ENCODE measurements at regions not wholly inside any gene's neighbourhood (a gene's known extent, or its start where the extent isn't known, plus 50 kb on each side); places are given as distances from the start of the nearest gene placed in this dataset.

DNA sequence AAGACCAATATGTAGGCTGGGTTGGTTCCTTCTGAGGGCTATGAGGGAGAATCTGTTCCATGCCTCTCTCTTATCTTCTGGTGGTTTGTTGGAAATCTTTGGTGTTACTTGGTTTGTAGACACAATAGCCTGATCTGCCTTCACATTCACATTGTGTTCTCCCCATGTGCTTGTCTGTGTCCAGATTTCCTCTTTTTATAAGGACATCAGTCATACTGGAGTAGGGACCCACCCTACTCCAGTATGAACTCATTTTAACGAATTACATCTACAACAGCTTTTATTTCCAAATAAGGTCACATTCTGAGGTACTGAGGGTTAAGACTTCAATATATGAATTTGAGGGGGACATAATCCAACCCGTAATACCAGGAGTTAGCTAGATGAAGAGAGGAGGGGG is 75.9 kb downstream of the DISP1 start:
- Histone ChIP-seq H3K36me3 (no peaks in the 10 kb centered on the region), H3K4me3 (no peak overlapping the region), H3K9me3 (no peaks in the 10 kb centered on the region), H3K27me3 (no peaks in the 10 kb centered on the region), H3K27ac (no peak overlapping the region), H3K4me1 (peaks cover 0 to 20% (median 7%) of the 10 kb centered on the region in 12 donors)
- WGBS, 4 donors: 92 to 97% (median 94%) methylated on average over 2 of the region's 2 CpGs
- no peak for DNase-seq
- intact Hi-C loops (cut with DNase I): loop anchor here in 2 of 10 donors (5.0 kb wide), 2 partner anchors 37 to 52 kb away; no protein-coding TSS in a partner anchor
- ATAC-seq: no peak
- TF ChIP-seq POLR2A (IDR thresholded peaks at IDR 0.05): no peak

DNA sequence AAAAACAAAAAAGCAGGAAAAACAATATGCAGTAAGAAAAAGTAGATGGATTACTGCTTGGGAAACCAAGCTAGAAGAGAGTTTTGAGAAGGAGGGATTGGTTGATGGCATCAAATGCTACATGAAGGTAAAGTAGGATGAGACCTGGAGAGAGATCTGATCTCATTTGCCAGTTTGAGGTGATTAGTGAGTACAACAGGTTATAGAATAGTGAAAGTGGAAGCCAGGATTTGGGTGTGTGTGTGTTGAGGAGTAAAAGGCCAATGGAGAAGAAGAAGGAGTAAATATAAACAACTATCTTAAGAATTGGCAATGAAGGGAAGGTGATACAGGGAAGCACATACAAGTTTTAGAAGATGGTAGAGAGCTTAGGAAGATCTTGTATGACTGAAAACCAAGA is 76.7 kb downstream of the DISP1 start:
- DNase-seq: no peak
- no peaks in the 10 kb centered on the region for H3K27me3 ChIP-seq
- H3K36me3 ChIP-seq: no peaks in the 10 kb centered on the region
- no peak overlapping the region for H3K4me3 ChIP-seq
- H3K27ac ChIP-seq: peak overlapping the region in 4 of 12 donors; percentile 25 to 66 (median 35)
- intact Hi-C loops (cut with DNase I): loop anchor here in 2 of 10 donors (5.0 kb wide), 2 partner anchors 36 to 51 kb away; no protein-coding TSS in a partner anchor
- H3K4me1 ChIP-seq: peaks cover 0 to 21% (median 7%) of the 10 kb centered on the region in 12 donors
- H3K9me3 ChIP-seq: no peaks in the 10 kb centered on the region
- TF ChIP-seq, protein P1, sequence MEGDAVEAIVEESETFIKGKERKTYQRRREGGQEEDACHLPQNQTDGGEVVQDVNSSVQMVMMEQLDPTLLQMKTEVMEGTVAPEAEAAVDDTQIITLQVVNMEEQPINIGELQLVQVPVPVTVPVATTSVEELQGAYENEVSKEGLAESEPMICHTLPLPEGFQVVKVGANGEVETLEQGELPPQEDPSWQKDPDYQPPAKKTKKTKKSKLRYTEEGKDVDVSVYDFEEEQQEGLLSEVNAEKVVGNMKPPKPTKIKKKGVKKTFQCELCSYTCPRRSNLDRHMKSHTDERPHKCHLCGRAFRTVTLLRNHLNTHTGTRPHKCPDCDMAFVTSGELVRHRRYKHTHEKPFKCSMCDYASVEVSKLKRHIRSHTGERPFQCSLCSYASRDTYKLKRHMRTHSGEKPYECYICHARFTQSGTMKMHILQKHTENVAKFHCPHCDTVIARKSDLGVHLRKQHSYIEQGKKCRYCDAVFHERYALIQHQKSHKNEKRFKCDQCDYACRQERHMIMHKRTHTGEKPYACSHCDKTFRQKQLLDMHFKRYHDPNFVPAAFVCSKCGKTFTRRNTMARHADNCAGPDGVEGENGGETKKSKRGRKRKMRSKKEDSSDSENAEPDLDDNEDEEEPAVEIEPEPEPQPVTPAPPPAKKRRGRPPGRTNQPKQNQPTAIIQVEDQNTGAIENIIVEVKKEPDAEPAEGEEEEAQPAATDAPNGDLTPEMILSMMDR (IDR thresholded peaks at IDR 0.05): no peak
- no peak for TF ChIP-seq POLR2A (IDR thresholded peaks at IDR 0.05)
- ATAC-seq: no peak

DNA sequence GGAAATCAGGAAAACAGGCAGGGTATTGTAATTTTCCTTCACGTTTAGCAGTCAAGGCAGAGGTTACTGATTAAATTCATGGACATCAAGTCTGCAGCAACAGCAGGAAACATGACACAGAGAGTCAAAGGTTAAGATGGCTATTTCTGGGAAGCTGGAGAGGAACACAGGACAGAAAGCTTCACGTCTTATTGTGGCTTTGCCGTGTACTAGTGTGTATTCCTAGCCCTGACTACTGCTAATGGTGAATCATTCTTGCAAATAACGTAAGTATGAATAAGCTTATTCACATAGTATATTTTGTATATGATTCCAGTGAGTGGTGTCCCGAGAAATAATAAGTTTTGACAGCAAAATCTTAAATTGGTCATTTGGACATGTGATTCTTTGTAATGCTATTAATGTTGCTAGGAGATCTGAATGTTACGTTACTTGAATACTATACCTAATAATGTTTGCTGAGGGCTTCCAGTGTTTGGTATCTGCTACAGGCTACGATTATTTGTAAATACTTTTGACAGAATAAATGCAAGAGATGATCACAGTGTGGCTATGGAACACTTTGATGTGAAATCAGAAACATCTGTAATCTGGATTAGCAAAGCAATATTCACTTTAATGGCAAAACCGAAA is 77.4 kb downstream of the DISP1 start:
- Histone ChIP-seq H3K4me3 (no peak overlapping the region), H3K27ac (peak overlapping the region in 4 of 12 donors; percentile 2 to 66 (median 35)), H3K9me3 (no peaks in the 10 kb centered on the region), H3K36me3 (no peaks in the 10 kb centered on the region), H3K27me3 (no peaks in the 10 kb centered on the region), H3K4me1 (peaks cover 0 to 28% (median 10%) of the 10 kb centered on the region in 12 donors)
- DNase-seq (no peak), ATAC-seq (peak in 3 of 4 donors; percentile 45 to 68 (median 56))
- 63 to 74% (median 65%) methylated on average over 8 of the region's 8 CpGs for WGBS, 4 donors
- intact Hi-C loops (cut with DNase I): loop anchor here in 2 of 10 donors (5.0 kb wide), 2 partner anchors 35 to 50 kb away; no protein-coding TSS in a partner anchor
- TF ChIP-seq POLR2A (IDR thresholded peaks at IDR 0.05): no peak
- TF ChIP-seq, protein P1 (IDR thresholded peaks at IDR 0.05): no peak

DNA sequence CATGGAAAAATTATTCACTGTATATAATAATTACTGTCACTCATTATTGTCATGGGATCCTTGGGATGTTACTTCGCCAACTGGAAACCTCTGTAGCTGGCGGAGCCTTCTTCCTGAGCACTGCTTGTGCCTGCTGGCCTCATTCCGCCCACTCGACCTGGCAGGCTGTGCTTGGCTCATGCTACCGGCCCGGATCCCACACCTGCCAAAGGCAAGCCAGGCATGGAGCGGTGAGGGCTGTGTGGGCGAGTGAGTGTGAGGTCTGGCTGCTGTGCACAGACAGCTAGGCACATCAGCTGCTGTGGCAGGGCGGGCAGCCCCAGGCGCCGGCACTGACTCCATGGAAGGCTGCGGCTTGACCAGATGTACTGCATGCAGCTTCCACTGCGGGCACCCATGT is 78.4 kb downstream of the DISP1 start:
- Histone ChIP-seq H3K9me3 (no peaks in the 10 kb centered on the region), H3K4me3 (no peak overlapping the region), H3K4me1 (peaks cover 0 to 29% (median 10%) of the 10 kb centered on the region in 12 donors), H3K36me3 (no peaks in the 10 kb centered on the region), H3K27ac (no peak overlapping the region), H3K27me3 (no peaks in the 10 kb centered on the region)
- intact Hi-C loops (cut with DNase I): loop anchor here in 2 of 10 donors (5.0 kb wide), 2 partner anchors 34 to 49 kb away; no protein-coding TSS in a partner anchor
- ATAC-seq: no peak
- WGBS, 4 donors: 89 to 93% (median 91%) methylated on average over 10 to 13 of the region's 13 CpGs
- no peak for DNase-seq
- TF ChIP-seq, protein P1 (IDR thresholded peaks at IDR 0.05): no peak
- no peak for TF ChIP-seq POLR2A (IDR thresholded peaks at IDR 0.05)

All from heart left ventricle (tissue), 16 donors.